Psoas muscle (tissue), 7 donors: ENCODE measurements at regions not wholly inside any gene's neighbourhood (a gene's known extent, or its start where the extent isn't known, plus 50 kb on each side); places are given as distances from the start of the nearest gene placed in this dataset.

Experiments
- ATAC-seq, 4 donors: fragments of 200-7000 bp; cut with Tn5 transposase; one replicate each; pipeline ENCODE4 v1.9.1; 2020; ENCODE audit warnings: moderate library complexity in 3 of 4, mild to moderate bottlenecking in 2 of 4
- DNase-seq, 2 donors: peaks; one replicate each; pipeline ENCODE4 v3.0.0-alpha.2; 2020
- H3K27ac ChIP-seq: fragments of 200-600 bp; one replicate; pipeline ENCODE4 v1.8.0; 2022
- H3K27me3 ChIP-seq, 3 donors: fragments of 200-600 bp in 1 of 3; one replicate each; pipeline versions ENCODE4 v1.6.1 to v1.8.0; 2013 to 2022; ENCODE audit warnings: low read length in 2 of 3, mild to moderate bottlenecking in 2 of 3, moderate library complexity in 1 of 3; ENCODE audit not compliant: insufficient read depth in 3 of 3
- H3K36me3 ChIP-seq, 2 donors: fragments of 200-600 bp in 1 of 2; one replicate each; pipeline versions ENCODE4 v1.6.1 to v1.8.0; 2013 to 2022; ENCODE audit warnings: low read depth in 1 of 2, mild to moderate bottlenecking in 1 of 2, moderate library complexity in 1 of 2; ENCODE audit not compliant: insufficient read depth in 1 of 2
- H3K4me1 ChIP-seq: fragments of 200-600 bp; one replicate; pipeline ENCODE4 v1.8.0; 2022
- H3K4me3 ChIP-seq: fragments of 200-600 bp; one replicate; pipeline ENCODE4 v1.8.0; 2022; ENCODE audit warnings: mild to moderate bottlenecking
- H3K9me3 ChIP-seq: fragments of 200-600 bp; one replicate; pipeline ENCODE4 v1.8.0; 2022
- WGBS, 3 donors: extraction: QIAGEN DNeasy Blood & Tissue Kit; methylation state at CpG; one replicate each; pipeline versions ENCODE4 v1.1.6 to v1.1.7; 2013; 5-methylcytosine and 5-hydroxymethylcytosine counted together
- intact Hi-C, 2 donors: fragments of 100-400 bp; cut with DNase I; formaldehyde crosslinking; loops; one replicate each; pipeline versions ENCODE4 v1.11.0 to v1.14.2; 2022
- TF ChIP-seq, protein P1 (sequence below): fragments of 200-600 bp; IDR thresholded peaks from one replicate; pipeline ENCODE4 v1.8.0; 2022; ENCODE audit warnings: antibody characterized with exemption
- donor health status: healthy with polysubstance abuse.
- donor health status: DM: no; HTN: no; CAD: no; lungs with moderate emphysema.
- donor health status: Bipolar disorder and iron deficiency.
- donor health status: healthy.
- donor health status: DM: yes; HTN: yes; CAD: no.
- donor health status: DM: no; HTN: no; CAD: no.
- donor health status: DM: yes; HTN: yes; CAD: no.

DNA sequence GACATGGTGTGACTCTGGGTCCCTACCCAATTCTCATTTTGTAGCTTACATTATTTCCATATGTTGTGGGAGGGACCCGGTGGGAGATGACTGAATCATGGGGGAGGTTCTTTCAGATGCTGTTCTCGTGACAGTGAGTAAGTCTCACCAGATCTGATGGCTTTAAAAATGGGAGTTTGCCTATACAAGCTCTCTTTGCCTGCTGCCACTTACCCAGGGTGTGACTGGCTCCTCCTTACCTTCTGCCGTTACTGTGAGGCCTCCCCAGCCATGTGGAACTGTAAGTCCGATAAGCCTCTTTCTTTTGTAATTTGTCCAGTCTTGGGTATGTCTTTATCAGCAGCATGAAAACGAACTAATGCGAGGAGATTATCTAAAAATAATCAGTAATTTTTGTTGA lies 1683.2 kb upstream of the SLC39A10 start:
- 76 to 81% (median 80%) methylated on average over 6 of the region's 6 CpGs for WGBS, 3 donors
- H3K27me3 ChIP-seq: no peaks in the 10 kb centered on the region
- intact Hi-C loops: no loop called here
- no peak for DNase-seq
- no peaks in the 10 kb centered on the region for H3K4me1 ChIP-seq
- no peak overlapping the region for H3K27ac ChIP-seq
- H3K4me3 ChIP-seq: no peak overlapping the region
- H3K36me3 ChIP-seq: no peaks in the 10 kb centered on the region
- TF ChIP-seq, protein P1, sequence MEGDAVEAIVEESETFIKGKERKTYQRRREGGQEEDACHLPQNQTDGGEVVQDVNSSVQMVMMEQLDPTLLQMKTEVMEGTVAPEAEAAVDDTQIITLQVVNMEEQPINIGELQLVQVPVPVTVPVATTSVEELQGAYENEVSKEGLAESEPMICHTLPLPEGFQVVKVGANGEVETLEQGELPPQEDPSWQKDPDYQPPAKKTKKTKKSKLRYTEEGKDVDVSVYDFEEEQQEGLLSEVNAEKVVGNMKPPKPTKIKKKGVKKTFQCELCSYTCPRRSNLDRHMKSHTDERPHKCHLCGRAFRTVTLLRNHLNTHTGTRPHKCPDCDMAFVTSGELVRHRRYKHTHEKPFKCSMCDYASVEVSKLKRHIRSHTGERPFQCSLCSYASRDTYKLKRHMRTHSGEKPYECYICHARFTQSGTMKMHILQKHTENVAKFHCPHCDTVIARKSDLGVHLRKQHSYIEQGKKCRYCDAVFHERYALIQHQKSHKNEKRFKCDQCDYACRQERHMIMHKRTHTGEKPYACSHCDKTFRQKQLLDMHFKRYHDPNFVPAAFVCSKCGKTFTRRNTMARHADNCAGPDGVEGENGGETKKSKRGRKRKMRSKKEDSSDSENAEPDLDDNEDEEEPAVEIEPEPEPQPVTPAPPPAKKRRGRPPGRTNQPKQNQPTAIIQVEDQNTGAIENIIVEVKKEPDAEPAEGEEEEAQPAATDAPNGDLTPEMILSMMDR: no peak
- H3K9me3 ChIP-seq: no peaks in the 10 kb centered on the region
- ATAC-seq: no peak

DNA sequence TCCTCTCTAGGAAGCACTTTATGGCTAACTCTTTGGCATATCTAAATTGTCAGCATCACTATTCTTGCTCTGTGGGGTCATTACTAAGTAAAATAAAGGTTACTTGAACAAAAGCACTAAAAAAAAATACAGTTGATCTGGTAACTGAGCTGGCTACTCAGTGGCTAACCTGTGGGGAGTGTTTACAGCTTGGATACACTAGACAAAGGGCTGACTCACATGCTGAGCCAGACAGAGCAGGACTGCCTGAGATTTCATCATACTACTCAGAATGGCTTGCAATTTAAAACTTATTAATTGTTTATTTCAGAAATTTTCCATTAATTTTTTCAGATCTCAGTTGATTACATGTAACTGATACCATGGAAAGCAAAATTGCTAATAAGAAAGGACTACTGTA lies 1690.4 kb upstream of the SLC39A10 start:
- no peak for DNase-seq
- Histone ChIP-seq H3K27me3 (no peaks in the 10 kb centered on the region), H3K4me3 (no peak overlapping the region), H3K36me3 (no peaks in the 10 kb centered on the region), H3K27ac (no peak overlapping the region), H3K9me3 (no peaks in the 10 kb centered on the region), H3K4me1 (no peaks in the 10 kb centered on the region)
- intact Hi-C loops: no loop called here
- no peak for ATAC-seq
- TF ChIP-seq, protein P1: no peak

DNA sequence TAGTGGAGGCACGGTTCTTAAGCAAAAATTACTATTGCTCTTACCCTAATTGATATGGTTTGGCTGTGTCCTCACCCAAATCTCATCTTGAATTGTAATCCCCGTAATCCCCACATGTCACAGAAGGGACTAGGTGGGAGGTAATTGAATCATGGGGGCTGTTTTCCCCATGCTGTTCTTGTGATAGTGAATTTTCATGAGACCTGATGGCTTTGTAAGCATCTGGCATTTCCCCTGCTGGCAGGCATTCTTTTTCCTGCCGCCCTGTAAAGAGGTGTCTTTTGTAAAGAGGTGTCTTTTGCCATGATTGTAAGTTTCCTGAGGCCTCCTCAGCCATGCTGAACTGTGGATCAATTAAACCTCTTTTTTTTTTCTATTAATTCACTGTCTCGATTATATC lies 1691.8 kb upstream of the SLC39A10 start:
- Histone ChIP-seq H3K27me3 (no peaks in the 10 kb centered on the region), H3K9me3 (no peaks in the 10 kb centered on the region), H3K4me1 (no peaks in the 10 kb centered on the region), H3K4me3 (no peak overlapping the region), H3K36me3 (no peaks in the 10 kb centered on the region), H3K27ac (no peak overlapping the region)
- WGBS, 3 donors: 72 to 80% (median 73%) methylated on average over 4 of the region's 4 CpGs
- TF ChIP-seq, protein P1: no peak
- intact Hi-C loops: no loop called here
- ATAC-seq: no peak
- no peak for DNase-seq

DNA sequence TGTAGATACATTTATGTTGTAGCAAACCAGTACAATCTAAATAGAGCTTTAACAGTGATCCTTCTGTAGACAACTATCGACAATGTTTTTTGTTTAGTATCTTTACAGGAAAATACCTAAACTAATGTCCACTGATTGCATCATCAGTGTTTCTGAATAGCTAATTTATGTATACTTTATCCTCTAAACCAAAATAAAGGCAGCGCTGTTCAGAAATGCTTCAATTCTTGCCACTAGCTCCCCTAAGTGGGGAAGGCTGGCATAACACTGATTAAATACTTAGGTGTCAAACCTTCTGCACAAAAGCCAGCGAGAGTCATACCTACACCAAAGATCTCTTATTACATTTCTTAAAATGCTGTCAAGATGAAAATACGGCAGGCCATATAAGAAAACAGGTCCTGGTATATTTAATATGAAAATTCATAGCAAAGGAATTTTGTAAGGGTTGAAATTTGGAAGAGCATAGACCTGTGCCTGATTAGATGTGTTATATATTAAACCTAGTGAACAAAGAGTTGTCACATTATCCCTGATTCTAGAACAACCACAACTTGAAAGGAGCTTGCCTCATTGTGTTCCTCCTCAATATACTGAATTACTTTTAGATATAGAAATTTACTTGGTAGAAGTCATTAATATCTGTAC lies 1693.4 kb upstream of the SLC39A10 start:
- Histone ChIP-seq H3K4me3 (no peak overlapping the region), H3K4me1 (no peaks in the 10 kb centered on the region), H3K36me3 (no peaks in the 10 kb centered on the region), H3K9me3 (no peaks in the 10 kb centered on the region), H3K27me3 (no peaks in the 10 kb centered on the region), H3K27ac (no peak overlapping the region)
- no peak for DNase-seq
- ATAC-seq: no peak
- TF ChIP-seq, protein P1: no peak
- intact Hi-C loops: no loop called here
- 54 to 60% (median 59%) methylated on average over 4 of the region's 4 CpGs for WGBS, 3 donors

DNA sequence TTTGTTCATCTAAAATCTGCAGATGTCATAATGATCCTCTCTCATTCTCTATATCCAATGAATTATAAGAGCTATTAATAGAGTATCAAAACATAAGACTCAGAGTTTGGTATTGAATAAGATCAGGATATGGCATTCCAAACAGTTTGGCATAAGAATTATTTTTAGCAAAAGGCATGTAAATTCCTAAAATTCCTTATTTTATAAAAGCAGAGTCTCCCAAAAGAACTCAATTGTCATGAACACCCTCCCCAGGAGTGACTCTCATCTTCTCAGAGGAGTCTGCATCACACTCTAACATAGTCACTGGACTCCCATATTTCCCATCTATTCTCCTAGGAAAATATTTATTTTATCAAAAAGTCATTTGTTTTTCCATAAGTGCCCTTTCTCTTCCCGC lies 1710.2 kb upstream of the SLC39A10 start:
- intact Hi-C loops: no loop called here
- no peak overlapping the region for H3K27ac ChIP-seq
- H3K4me3 ChIP-seq: no peak overlapping the region
- ATAC-seq: no peak
- H3K4me1 ChIP-seq: no peaks in the 10 kb centered on the region
- no peak for DNase-seq
- no peaks in the 10 kb centered on the region for H3K27me3 ChIP-seq
- no peaks in the 10 kb centered on the region for H3K9me3 ChIP-seq
- TF ChIP-seq, protein P1: no peak
- no peaks in the 10 kb centered on the region for H3K36me3 ChIP-seq
- WGBS, 3 donors: 82 to 89% (median 84%) methylated on average over 1 of the region's 1 CpG
